ENCODE measurements at regions not wholly inside any gene's neighbourhood (a gene's known extent, or its start where the extent isn't known, plus 50 kb on each side); places are given as distances from the start of the nearest gene placed in this dataset.

DNA sequence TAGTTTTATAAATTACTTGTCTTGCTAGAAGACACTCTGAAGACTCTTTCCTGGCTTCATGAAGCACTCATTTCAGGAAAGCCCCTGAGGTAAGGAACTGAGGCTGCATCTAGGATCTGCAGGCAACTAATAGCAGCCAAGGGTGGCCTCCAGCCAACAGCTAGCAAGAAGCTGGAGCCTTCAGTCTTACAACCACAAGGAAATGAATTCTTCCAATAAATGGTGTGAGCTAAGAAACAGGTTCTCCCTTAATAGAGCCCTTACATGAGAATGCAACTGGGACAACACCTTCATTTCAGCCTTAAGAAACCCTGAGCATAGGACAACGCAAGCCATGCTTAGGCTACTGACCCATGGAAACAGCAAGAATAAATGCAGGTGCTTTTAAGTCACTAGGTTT lies 254.6 kb upstream of the RBBP8 start:
- DNase-seq = no peak

DNA sequence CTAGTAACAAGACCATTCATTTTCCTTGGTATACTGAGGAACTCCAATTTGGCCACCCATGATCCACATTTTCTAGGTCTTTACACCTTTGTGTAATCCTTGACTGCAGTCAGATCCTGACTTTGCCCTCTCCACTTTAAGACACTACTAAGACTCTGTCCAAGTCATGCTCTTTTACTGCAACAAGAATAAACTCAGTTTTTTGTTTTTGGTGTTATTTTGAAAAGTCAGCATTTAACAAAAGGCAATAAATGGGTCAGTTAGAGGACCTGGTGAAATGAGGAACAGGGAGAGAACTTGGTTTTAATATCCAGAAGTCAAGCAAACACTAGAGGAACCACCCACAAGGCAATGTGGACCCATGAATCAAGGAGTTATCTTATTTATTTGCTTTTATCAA lies 252.2 kb upstream of the RBBP8 start:
- no peak for DNase-seq

DNA sequence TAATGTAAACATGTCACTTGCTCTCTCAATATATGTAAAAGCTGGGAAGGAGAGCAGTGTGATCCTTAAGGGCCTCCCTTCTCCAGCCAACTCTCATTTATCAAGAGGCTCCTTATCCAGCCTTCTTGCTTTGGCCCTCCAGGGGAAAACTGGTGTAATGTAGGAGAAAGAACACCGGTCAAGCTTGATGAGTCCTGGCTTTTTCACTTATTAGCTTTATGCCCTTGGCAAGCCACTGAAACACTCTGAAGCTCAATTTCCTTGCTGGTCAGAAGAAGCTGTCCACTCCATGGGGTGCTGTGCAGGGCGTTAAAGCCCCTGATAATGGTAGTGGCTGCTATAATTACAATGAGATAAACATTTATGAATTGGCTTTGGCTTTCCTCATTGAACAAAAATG lies 251.2 kb upstream of the RBBP8 start:
- no peak for DNase-seq

- no peak for DNase-seq
Observed at GRCh38 chr18:22682720-22683119, 250.4 kb upstream of the RBBP8 start.

DNA sequence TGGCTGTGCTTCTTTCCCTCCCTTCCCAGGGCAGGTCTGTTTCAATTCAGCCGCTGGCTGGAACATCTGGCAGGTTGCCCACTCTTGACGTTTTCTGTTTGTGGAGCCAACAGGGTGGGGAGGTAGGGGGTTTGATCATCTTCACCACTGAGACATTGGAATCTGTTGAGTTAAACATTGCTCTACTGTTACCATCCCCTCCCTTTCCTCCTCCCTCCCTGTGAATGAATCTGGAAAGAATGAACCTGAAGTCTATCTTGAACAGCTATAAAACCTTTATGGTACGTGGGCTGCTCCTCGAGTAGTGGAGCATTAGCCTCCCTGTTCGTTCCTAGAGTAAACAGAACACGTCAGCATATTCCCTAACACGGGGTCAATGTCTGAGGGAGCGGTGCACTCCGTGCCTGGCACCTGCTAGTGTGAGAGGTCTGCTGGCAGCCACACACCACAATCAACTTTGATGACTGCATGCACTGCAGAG lies 249.9 kb upstream of the RBBP8 start:
- DNase-seq = peak; percentile 60

- DNase-seq = no peak
Observed at GRCh38 chr18:22683786-22684185, 249.3 kb upstream of the RBBP8 start.

DNA sequence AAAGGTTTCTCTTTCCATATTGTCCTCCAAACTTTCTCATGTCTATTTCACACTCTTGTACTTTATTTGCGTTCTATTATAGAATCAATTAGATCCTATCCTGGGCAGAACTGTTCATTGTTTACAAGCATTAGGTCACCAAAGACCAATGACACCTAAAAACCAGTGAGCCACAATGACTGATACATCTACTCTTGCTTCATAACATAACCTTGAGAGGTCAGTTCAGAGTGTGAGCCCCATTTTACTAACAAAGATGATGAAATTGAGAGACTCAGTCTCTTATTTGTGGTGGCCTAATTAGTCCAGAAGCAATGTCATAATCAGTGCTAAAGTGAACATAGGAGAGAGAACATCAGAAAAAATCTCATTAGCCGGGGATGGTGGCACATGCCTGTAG lies 248.9 kb upstream of the RBBP8 start:
- no peak for DNase-seq

GRCh38 chr18:22685788-22686187 lies 247.3 kb upstream of the RBBP8 start:
- no peak for DNase-seq

- DNase-seq = no peak
Observed at GRCh38 chr18:22687892-22688680, 245.0 kb upstream of the RBBP8 start.

DNA sequence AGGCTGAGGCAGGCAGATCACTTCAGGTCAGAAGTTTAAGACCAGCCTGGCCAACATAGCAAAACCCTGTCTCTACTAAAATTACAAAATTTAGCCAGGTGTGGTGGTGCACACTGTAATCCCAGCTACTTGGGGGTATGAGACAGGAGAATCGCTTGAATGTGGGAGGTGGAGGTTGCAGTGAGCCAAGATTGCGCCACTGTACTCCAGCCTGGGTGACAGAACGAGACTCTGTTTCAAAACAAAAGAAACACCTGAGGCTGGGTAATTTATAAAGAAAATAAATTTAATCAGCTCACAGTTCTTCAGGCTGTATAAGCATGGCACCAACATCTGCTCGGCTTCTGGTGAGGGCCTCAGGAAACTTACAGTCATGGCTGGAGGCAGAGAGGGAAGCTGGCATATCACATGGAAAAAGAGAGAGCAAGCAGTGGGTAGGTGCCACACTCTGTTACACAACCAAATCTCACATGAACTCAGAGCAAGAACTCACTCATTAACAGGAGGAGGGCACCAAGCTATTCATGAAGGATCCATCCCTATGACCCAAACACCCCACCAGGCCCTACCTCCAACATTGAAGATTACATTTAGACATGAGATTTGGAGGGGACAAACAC lies 244.1 kb upstream of the RBBP8 start:
- no peak for DNase-seq

GRCh38 chr18:22689712-22690111 lies 243.4 kb upstream of the RBBP8 start:
- DNase-seq = peak; percentile 42

DNA sequence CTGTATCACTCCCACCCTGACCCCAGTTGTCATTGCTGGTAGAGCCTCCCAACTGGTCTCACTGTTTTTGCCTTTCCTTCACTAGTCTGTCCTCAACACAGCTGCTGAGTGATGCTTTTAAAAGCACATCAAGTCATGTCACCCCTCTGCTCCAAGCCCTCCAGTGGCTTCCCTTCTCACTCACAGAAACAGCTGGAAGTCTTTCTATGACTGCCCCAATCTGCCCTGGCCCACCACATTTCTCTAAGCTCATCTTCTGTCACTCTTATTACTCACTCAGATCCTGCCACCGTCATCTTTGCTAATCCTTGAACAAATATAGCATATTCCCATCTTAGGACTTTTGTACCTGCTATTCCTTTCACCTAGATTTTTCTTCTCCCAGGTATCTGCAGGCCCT lies 242.6 kb upstream of the RBBP8 start:
- no peak for DNase-seq

DNA sequence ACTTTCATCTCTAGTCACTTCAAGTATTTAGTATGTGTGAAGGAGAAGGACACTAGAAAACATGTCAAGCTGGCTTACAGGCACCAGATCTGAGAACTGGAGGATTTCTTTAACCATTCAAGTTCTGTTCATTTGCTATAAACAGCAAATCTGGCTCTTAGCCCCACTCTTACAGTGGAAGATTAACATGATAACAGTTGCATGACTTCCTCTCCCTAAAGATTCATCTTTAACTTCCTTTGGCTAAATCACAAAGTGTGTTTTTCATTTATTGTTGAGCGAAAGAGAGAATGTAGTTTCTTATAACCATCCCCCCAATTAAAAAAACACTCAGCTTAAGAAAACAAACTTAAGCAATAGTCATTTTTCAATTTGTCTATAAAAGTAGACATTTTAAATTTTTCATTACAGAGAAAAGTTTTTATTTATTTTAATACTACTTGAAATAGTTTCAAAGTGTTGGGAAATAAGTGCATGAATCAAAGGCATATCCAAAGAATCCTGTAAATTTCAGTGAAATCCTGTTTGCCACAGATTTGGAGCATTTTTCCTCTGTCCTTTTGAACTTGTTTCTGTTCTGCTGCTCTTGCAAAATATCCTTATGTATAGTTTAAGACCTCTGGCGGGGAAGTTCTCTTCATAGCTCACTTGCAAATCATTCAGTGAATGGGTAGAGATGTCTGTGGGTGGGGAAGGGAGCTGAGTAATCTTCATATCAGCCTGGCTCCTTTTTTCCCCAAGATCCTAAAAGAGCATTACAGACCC lies 241.0 kb upstream of the RBBP8 start:
- no peak for DNase-seq

GRCh38 chr18:22694954-22695353 lies 238.2 kb upstream of the RBBP8 start:
- peak; percentile 60 for DNase-seq

DNA sequence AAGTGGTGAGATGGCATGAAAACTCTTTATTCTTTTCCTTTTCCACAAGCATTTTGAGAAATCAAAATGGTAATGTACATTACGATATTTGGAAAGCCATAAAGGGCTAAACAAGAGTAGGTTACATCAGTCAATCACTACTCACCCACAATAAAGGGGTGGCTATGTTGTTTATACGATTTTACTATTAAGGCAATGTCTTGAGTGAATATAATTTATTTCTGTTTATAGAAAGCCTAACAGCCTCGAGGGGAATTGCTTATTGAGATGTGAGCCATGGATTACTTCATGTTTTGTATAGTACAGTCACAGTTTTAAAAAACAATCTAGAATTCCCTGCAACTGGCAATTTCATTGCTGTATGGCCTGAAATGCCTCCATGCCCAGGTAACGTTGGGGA lies 237.5 kb upstream of the RBBP8 start:
- no peak for DNase-seq

- no peak for DNase-seq
Observed at GRCh38 chr18:22697561-22697960, 235.6 kb upstream of the RBBP8 start.

DNA sequence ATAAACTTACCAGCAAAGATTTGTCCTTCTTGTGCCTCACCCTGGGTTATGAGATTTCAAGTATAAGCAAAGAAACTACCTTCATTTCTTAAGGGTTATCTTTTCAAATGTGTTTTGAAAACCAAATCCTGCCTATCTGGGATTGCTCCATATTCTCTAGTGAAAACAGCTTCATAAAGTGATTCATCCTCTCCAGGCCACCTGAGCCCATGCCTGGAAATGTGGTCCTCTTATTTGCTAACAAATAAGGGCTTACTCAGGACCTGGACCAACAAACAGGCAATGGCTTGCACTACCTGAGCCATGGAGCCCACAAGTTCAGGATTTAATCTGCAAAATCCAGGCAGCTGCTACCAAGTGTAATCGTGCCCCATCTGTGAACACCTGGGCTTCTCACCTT lies 234.4 kb upstream of the RBBP8 start:
- no peak for DNase-seq

DNA sequence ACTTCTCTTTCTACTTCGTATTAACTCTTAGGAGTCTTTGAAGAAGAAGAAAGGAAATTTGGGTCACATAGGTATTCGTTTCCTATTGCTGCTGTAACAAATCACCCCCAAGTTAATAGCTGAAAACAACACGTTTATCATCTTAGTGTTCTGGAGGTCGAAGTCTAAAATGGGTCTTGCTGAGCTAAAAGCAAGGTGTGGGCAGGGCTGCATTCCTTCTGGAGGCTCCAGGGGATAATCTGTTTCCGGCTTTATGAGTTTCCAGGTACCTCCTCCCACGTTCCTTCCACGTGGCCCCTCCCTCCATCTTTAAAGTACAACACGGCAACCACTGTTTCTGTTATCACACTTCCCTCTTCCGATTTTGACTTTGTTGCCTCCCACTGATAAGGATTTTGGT lies 233.5 kb upstream of the RBBP8 start:
- DNase-seq = no peak

GRCh38 chr18:22700920-22701319 lies 232.2 kb upstream of the RBBP8 start:
- DNase-seq = no peak

DNA sequence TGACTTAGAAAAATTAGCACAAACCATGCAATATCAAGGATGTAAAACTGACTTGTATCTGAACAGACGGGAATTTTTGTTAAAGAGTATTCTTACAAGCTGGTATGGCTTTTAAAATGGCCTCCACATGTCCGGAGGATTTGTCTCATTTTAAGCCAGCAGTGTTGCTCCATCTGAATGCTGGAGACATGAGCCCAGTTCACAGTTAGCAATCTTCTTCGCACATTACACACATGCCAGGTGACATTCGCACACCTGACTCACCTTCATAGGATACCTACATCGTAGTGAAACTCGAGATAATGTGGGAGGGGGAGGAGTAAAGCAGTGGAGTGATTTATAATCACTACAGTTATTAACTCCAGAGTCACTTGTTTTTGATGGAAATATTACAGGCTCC lies 231.8 kb upstream of the RBBP8 start:
- DNase-seq = no peak

GRCh38 chr18:22701795-22702194 lies 231.3 kb upstream of the RBBP8 start:
- DNase-seq = no peak

GRCh38 chr18:22702806-22703205 lies 230.3 kb upstream of the RBBP8 start:
- no peak for DNase-seq

DNA sequence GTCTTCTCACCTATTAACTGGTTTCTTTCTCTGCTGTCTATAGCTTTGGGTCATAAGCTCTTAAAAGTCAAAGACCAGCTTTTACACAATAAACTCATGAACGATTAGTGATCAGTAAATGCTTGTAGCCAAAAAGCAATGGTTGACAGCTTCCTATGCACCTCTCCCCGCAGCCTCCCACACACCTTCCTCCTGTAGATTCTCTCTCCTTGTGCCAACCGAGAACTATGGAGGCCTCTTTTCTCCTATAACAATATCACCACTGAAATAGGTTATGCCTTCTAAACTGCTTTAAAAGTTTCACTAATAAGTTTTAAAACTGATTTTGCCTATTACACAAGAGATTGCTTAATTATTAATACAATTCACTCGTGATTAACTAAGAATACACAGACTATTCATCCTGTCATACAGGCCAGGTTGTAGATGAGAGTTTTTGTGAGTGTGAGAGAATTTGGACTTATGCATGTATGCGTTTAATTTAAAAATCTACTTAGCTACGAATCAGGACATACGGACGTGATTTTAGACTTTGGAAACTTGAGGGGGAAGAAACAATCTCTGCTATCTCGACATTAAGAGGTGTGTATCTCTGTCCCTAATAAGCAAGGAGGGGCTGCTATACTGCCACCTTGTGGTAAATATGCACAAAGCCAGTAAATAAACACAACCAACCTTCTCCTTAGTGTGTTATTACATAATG lies 229.1 kb upstream of the RBBP8 start:
- DNase-seq = peak; percentile 72

All from dermis blood vessel endothelial cell (primary cell).